ENCODE measurements at regions not wholly inside any gene's neighbourhood (a gene's known extent, or its start where the extent isn't known, plus 50 kb on each side); places are given as distances from the start of the nearest gene placed in this dataset.

DNA sequence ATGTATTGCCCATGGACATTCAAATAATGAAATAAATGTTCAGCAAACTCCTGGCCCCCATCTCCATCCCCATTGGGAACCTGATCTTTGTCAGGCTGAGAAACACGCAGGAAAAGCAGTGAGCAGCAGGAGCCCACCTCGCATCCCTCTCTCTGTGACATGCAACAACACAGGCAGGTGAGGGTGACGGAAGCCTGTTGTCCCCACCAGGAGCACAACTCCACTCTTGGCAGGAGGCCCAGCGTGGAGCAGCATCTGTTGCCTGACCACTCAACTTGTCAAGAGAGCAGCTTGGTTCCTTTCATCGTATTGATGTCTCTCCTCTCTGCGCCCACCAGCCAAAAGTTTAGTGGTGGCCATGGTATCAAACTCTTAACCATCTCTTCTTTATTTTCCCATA, 586.9 kb upstream of the ARID1B start:
- DNase-seq (ENCODE audit: low spot score), result no peak

DNA sequence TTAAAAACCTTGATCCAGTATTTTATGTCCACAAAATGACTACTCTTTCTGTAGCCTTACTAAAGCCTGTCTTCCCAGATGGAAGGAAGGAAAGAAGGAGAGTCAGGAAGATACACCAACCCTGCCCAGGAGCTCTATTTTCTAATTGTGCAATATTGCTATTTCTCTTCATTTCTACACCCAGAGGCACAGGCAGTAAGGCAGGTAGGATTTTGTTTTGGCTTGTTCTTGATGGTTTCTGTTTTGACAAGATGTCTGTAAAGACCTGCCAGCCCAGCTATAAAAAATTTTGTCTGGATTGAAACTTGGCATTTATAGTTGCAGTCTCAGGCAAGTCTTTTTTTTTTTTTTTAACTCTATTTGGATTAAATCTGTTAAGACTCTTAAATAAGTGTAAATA, 587.5 kb upstream of the ARID1B start:
- DNase-seq (ENCODE audit: low spot score), result no peak

DNA sequence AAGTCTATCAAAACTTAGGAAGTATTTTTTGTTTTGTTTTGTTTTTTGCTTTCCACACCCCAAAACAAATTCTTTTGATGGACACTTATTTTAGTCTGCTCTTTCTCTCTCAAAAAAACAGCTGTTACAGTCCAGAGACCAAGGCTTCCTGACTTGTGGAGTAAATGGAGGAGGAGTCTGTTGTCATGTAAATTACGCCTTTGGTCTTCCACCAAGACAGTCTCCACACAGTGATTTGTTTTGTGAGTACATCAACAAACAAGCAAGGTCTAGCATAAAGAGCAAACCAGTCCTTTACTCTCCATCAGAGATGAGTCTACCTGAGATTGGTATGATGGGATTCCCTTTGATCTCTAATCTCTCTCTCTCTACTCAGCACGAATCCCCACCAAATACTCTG, 588.0 kb upstream of the ARID1B start:
- no peak for DNase-seq (ENCODE audit: low spot score)

DNA sequence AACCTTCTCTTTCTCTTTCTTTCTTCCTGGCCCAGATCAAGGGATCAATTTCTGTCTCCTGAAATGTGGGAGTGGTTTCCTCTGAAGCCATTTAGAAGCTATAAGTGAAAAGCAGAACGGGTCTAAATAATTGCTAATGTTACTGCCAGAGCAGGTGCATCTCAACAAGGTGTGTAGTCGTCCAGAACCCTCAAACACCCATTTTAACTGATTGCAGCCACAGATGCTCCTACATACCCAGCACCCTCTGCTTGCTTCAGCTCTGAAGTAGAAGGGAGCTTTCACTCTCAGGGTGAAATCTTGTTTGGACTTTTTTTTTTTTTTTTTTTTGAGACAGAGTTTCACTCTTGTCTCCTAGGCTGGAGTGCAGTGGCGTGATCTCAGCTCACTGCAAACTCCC, 592.1 kb upstream of the ARID1B start:
- no peak for DNase-seq (ENCODE audit: low spot score)

DNA sequence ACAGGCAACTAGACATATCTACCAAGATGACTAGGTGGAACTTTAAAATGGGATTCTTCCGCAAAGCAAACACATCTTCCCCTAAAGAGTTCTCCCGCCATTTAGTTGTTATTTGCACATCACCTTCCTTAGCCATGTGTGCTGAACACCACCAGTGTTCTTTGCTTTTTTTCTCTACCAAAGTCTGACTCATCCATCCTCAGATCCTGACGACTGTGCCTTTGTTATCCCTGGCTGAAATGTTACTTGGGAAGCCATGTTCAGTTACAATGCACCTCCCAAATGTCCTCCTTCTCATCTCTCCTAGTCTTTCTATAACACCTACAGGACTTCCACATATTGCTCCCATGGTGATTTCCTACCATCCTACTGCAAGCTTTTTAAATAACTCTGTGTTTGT, 593.5 kb upstream of the ARID1B start:
- no peak for DNase-seq (ENCODE audit: low spot score)

DNA sequence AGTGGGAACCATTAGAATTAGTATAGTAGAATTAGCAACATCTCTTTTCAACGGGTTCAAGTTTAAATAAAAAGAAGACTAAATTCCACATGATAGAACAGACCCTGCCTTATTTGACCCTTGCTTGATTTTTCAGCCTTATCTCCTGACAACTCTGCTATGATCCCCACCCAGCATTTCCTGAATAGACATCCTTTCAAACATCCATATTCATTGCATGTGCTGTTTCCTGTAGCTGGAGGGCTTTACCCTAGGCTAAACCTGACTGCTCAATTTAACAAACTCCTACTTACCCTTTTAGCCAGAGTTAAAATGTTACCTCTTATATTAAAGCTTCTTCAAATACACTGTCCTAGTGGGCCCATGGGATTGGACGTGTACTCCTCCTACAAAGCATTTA, 594.8 kb upstream of the ARID1B start:
- no peak for DNase-seq (ENCODE audit: low spot score)

DNA sequence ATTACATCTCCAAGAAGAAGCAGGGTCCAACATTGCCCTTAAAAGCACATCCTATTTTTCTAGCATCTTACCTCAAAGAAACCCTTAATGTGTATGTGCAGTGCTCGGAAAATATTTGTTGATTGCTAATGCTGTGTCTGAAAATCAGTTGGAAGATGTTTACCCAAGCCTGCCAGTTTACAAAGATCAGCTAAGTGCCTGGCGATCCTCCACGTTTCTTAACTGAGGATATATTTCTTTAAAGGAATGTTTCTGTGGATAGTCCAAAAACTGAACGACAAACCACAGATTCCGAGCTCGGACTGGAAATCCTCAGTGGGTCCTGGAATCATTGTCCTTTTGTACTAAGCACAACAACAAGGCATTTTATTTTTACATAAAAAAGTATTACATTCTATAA, 595.7 kb upstream of the ARID1B start:
- no peak for DNase-seq (ENCODE audit: low spot score)

DNA sequence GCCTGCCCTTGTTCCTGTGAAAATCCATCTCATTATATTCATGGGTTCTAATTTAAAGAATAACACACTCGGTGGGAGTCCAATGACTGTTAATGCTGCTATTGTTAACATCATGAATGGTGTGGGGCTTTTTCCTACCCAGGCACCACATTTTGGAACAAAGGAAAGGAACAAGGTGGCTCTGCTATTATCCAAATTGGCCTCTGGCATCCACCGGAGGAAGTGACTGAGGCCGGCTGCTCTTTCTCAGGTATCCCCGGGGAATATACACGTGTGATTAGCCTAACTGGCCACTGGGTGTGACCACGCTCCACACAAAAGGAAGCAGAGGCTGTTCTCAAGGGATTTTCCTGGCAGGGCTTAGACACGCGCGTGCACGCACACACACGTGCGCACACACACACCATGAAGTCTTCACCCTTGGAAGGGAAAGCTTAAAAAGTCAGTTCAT, 601.2 kb upstream of the ARID1B start:
- no peak for DNase-seq (ENCODE audit: low spot score)

DNA sequence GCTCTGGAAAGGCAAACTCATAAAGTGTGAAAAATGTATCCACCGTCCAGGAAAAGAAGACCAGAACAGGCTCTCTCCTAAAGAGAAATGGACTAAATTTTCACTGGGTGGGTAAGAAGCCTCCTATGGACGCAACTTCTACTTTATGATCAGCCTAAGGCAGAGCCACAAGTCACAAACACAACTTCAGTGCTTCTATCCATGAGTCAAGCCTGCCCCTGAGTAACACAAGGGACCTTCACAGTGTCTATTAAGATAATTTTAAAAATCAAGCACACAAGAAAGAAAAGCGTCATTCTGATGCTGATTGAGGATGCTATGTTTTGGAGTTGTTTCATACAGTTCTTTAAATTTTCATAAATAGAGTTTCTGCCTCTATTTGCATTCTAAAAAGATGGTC, 601.7 kb upstream of the ARID1B start:
- DNase-seq (ENCODE audit: low spot score), result no peak

DNA sequence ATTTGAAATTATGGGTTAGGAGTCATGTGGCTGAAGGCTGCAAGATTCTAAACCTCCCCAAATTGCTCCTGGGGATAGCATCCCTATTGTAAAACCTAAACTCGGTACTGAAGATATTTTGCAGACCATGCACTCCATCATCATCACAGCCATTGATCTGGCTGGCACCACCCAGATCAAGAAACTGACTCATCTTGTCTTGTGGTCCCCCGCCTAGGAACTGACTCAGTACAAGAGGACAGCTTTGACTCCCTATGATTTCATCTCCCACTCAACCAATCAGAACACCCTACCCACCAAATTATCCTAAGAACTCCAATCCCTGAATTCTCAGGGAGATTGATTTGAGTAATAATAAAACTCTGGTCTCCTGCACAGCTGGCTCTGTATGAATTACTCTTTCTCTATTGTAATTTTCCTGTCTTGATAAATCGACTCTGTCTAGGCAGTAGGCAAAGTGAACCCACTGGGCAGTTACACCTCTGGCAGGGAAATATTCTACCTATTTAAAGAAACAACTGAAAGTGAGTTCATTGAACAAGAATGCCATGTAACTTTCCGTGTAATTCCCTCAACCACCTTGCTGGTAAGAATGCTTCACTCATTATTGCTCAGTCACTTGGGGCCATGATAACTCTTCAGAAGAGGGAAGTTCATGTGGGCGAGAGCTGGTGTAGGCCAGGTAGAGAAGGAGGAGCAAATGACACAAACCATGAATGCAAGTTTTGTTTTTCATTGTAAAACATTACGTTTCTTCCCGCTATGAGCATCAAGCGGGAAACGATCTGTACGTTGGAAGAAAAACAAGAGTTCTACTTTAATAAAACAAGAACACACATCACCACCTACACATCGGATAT, 602.9 kb upstream of the ARID1B start:
- no peak for DNase-seq (ENCODE audit: low spot score)

DNA sequence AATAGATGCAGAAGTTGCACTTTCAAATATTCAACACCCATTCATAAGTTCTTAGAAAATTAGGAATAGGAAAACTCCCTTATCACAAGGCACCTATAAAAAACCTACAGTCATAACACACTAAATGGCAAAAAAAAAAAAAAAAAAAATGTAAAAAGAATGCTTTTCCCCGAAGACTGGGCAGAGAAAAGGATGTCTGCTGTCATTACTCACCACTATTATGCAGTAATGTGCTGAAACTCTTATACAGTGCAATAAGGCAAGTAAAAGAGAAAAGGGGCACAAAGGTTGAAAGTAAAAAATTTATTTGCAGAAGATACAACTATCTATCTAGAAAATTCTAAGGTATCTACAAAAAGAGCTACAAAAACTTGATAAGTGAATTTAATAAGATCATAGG, 607.8 kb upstream of the ARID1B start:
- no peak for DNase-seq (ENCODE audit: low spot score)

DNA sequence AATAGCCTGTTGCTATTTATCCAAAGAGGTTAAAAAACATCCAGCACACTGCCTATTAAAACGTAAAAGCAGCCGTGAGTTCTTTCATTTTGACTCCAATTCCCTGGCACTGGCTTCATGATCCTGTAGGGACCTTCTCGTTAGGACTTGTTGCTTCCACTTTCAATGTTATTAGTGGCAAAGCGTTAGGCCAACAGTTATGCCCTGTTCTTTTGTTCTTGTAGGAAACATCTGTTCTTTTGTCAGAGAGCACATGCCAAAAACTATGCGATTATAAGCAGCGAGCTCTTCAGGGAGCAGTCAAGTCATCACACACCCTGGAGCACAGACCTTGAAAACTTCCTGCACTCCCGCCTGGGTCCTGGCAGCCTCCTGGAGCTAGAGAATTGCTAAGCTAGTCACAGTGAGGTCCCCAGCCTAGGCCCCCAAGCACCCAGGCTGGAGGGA, 609.5 kb upstream of the ARID1B start:
- no peak for DNase-seq (ENCODE audit: low spot score)

DNA sequence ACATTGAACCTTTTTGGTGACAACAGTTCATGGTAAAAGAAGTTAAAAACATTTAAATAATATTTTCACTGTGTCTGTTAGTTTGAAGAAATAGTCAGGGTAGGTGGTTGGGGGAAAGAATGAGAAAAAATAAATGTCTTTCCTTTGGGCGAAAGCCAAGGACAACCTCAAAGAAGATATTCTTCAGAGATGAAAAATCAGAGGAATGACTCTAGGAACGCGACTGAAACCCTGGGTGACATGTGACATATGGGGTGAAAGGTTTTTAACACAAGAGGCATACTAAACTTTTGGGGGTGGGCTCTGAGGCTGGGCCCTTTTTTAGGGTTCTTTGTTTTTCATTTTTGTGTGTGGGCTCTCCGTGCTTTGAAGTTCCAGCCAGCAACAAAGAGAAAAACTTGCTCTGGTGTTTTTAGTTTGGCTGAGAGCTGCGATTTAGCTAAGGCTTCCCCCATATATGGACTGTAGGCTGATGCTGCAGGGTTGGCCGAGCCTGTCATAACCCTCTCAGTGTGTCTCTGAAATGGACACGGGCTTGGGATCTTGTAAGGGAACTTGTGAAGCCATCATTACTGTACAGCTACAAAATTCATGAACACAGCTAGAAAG, 610.1 kb upstream of the ARID1B start:
- DNase-seq (ENCODE audit: low spot score), result no peak

DNA sequence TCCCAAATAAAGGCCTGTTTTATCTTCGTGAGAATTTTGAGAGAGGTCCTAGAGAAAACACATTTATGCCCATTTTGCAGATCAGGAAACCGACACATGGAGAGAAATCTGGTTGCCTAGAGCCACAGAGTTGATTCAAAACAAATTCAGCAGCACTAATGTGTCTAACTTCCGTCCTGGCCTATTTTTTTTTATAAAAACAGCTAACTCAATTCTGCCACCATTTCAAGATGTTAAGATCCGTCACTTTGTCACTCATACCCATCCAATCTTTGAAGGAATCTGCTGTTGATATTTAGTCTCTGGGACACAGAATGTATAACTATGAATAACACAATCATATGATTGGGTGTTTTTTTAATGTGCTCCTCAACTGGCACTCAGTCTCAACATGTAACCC, 611.1 kb upstream of the ARID1B start:
- DNase-seq (ENCODE audit: low spot score), result peak; percentile 17

DNA sequence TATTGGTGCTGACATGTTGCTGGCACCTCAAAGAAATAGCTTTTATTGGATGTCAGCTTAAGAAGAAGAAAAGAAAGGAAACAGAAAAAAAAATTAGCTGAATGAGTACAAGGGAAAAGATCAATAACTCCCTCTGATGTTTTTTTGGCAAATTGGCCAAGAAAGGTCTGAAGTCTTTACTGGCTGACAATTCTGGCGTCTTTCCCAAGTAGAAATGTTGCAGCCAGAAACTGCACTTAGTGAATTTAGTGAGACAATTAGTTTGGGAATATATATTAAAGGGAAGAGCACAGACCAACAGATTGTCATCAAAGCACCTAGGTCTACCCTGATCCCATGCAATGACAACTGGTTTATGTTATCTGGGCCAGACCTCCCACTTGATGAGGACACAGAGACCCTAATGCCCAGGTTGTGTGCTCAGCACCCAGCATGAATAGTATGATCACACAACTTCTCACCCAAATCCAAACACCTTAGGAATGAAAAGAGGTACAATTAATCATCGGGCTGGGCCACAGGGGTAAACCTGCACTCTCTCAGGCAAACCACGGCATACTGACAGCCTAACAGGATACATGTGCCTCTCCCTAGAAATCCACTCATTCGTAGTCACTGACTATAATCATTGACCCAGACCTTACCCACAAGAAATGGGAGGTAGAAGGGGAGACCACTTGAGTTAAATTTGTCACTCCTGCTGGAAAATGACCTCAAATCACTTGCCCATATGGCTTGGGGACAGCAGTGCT, 612.3 kb upstream of the ARID1B start:
- no peak for DNase-seq (ENCODE audit: low spot score)

DNA sequence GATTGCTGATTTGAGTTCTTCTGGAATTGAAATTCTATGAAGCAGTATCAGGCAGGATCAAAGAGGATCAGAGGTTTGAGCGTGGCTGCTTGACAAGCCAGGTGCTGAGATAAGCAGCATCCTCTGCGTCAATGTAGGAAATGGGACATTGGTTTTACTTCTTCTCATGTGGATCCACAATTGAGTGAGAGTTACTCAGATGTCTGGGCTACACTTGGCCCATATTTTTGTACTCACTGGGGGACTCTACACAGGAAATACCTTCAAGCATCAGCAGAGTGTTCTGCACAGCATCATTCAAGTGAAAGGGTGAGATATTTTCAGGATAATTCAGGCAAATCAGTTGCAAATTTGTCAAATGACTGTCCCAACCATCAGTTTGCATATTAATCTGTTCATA, 613.9 kb upstream of the ARID1B start:
- no peak for DNase-seq (ENCODE audit: low spot score)

DNA sequence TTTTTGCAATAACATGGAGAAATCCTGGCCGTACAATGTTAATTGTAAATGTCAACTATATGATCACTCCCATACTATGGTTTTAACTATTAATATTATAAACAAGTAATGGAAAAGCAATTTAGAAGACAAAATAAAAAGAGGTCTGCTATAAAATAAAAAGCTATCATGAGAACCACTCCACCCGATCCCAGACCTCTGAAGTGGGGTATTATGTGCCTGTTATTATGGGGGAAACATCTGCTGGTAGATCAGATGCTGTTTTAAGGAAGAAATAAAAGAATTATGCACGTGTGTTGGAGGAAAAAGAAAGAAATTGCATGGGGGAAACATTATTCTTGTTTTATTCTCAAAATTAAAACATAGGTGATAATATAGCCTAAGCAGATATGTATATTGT, 615.7 kb upstream of the ARID1B start:
- no peak for DNase-seq (ENCODE audit: low spot score)

DNA sequence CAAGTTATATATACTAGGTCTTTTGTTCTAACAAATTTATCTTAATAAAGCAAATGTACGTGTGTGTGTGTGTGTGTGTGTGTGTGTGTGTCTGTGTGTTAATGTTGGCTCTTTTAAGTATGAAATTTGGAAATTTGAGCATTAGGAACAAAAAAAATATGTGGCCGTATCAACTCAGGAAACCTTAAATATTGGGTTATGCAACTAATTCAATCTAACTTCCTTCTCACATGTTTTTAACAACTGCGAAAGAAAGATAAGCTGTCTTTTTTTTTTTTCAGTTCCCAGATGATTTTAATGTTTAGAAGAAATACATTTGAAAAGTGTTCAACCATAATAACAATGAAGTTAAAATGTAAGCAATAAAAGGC, 616.4 kb upstream of the ARID1B start:
- DNase-seq (ENCODE audit: low spot score), result no peak

DNA sequence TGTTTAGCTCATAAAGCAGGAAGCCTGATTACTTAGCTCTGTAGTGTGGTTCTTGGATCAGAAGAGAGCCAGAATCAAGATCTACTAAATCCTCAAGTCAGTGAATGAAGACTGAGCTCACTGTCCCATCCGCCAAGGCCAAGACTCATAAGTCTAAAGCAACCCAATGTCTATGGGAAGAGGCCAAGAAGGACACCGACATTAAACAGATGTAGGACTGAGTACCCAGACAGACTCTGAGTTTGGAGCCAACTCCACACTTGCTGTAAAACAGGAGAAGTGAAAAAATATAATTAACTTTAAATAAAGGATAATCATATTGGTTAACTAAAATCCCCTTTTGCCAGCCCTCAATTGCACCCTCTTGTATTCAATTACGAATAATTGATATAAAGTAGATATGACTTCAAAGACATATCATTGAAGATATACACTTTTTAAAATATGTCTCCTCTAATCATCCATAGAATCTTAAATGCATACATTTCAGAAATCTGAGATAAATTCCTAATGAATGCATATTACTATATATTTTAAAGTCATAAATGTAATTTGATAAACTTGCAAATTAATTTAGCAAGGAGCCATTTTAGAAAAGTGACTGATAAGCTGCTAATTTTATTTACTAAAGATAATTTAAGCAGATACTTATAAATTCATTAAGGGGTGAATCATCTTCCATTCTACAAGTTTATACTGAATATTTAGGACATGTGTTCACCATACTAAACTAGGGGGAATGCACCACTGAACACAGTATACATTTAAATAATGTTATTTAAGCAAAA, 617.0 kb upstream of the ARID1B start:
- no peak for DNase-seq (ENCODE audit: low spot score)

DNA sequence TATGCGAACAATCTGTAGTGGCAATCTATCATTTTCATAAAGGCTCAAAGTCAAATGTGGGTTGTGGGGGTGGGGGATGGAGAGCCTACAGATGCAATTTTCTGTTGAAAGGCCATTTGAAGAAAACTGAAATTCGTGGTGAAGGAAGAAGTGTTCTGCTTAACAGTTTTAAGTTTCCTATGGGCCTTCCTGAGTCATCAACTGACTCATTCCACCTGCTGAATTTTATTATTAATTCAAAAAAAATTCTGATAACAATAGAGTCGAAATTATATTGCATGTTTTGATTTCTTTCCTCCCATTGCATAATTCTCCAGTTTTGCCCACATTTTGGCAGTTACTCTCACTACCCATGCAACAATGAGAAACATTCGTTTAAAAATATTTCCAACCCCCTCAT, 622.3 kb upstream of the ARID1B start:
- DNase-seq (ENCODE audit: low spot score), result no peak

DNA sequence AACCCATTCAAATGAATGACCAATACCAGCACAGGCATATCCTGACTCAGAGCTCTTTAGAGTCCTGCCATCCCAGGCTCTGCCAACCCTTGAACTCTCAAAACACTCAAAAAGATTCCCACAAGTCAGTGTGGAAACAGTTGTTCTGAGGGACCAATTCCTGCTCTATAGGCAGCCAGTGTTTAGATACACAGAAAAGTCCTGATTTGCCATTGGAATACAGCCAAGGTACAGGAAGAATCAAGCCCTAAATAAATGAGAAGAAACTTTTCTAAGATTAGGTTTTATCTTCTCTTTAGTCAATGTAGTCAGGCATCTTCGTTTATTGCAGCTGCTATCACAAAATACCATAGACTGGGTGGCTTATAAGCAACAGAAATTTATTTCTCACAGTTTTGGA, 626.8 kb upstream of the ARID1B start:
- no peak for DNase-seq (ENCODE audit: low spot score)

DNA sequence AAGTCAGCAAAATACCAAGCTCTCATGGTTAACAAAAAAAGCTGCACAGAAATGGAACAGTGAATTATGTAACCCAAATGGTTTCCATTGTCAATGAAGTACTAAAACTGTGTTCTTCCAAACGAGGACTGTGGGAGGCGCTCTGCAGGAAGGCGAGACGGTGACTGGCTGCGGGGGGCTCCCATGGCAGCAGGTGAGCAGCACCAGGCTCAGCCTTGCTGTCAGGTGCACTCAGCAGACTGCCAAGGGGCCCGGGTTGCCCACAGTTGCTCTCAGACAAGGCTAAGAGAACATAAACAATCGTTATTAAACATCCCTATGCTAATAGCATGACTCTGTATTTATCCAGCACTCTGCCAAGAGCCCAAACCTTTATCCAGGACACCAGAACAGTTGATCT, 630.3 kb upstream of the ARID1B start:
- no peak for DNase-seq (ENCODE audit: low spot score)
